Stomach (tissue), 4 donors: ENCODE measurements at regions not wholly inside any gene's neighbourhood (a gene's known extent, or its start where the extent isn't known, plus 50 kb on each side); places are given as distances from the start of the nearest gene placed in this dataset.

Experiments
- CTCF ChIP-seq, 7 experiments: fragments of 450-650 bp in 4 of 7; fragments of 200-600 bp in 3 of 7; sonication (generic) in 3 of 7; IDR thresholded peaks; one replicate each; pipeline ENCODE4 v1.5.1; 2016 to 2019; ENCODE audit warnings: antibody characterized with exemption in 7 of 7, control low read depth in 2 of 7, mild to moderate bottlenecking in 1 of 7
- POLR2A ChIP-seq, 4 donors: fragments of 450-650 bp; IDR thresholded peaks; one replicate each; pipeline ENCODE4 v1.6.1; 2016; ENCODE audit warnings: antibody characterized with exemption in 4 of 4, control low read depth in 2 of 4, mild to moderate bottlenecking in 1 of 4, moderate library complexity in 1 of 4
- POLR2AphosphoS5 ChIP-seq, 3 donors: sonication (generic); formaldehyde crosslinking; IDR thresholded peaks; one replicate each; pipeline ENCODE4 v1.6.1; 2016; ENCODE audit warnings: antibody characterized with exemption in 3 of 3

- no peak for TF ChIP-seq POLR2AphosphoS5 (IDR thresholded peaks at IDR 0.05)
- TF ChIP-seq POLR2A (IDR thresholded peaks at IDR 0.05) = no peak
- no peak for TF ChIP-seq CTCF (IDR thresholded peaks at IDR 0.05)
Measured at GRCh38 chr2:226317970-226318369, 481.6 kb downstream of the IRS1 start.
